GM12878 (cell line): ENCODE measurements at regions not wholly inside any gene's neighbourhood (a gene's known extent, or its start where the extent isn't known, plus 50 kb on each side); places are given as distances from the start of the nearest gene placed in this dataset.

Experiments used
- ATAC-seq: fragments of 200-7000 bp; cut with Tn5 transposase; 3 replicates; pipeline ENCODE4 v1.9.1; 2020; ENCODE audit warnings: mild to moderate bottlenecking, moderate library complexity
- BruUV-seq: library from RNA; stranded (reverse); fragments of 400-500 nt; replicated peaks from 2 replicates; lab custom pipeline; 2021; lab: Mats Ljungman, UMichigan
- CTCF ChIA-PET: fragments of 300-600 bp; sonication (Branson Sonifier 250); formaldehyde crosslinking; extraction: SDS; loops from one replicate; lab custom pipeline; 2021; ENCODE audit warnings: inconsistent platforms; lab: Yijun Ruan, JAX
- POLR2A ChIA-PET: fragments of 350-600 bp; formaldehyde crosslinking; extraction: SDS; loops from one replicate; lab custom pipeline; 2021; ENCODE audit warnings: inconsistent platforms; lab: Charles Lee
- RAD21 ChIA-PET: fragments of 300-600 bp; sonication (Branson Sonifier 250); formaldehyde crosslinking; loops from one replicate; lab custom pipeline; 2023; ENCODE audit warnings: antibody characterized with exemption; ENCODE audit not compliant: unreplicated experiment; lab: Charles Lee
- SMC1A ChIA-PET: fragments of 300-600 bp; sonication (Branson Sonifier 250); formaldehyde crosslinking; loops from one replicate; lab custom pipeline; 2023; ENCODE audit not compliant: unreplicated experiment, uncharacterized antibody; lab: Charles Lee
- DNase-seq: peaks from one replicate; pipeline ENCODE4 v3.0.0-alpha.2; 2011; ENCODE audit warnings: low read depth, low spot score
- FAIRE-seq: peaks from 3 replicates; lab custom pipeline; 2011; peaks lifted over from hg19 to GRCh38; lab: Jason Lieb, UNC
- H2AFZ ChIP-seq: 2 replicates; pipeline ENCODE4 v1.6.0; 2011; ENCODE audit warnings: low read depth, low read length, control low read depth; ENCODE audit not compliant: control insufficient read depth
- H3K27ac ChIP-seq: 2 replicates; pipeline ENCODE4 v1.5.1; 2011; ENCODE audit warnings: control low read depth; ENCODE audit not compliant: control insufficient read depth, insufficient read depth
- H3K27me3 ChIP-seq, 2 experiments: replicated peaks in 1 of 2; 2 replicates each; pipeline versions ENCODE4 v1.6.0 to v1.6.1; 2011; ENCODE audit warnings: low read length in 1 of 2; ENCODE audit not compliant: control insufficient read depth in 2 of 2, insufficient read depth in 2 of 2
- H3K36me3 ChIP-seq, 2 experiments: 2 replicates each; pipeline ENCODE4 v1.5.1; 2011; ENCODE audit warnings: low read length in 1 of 2; ENCODE audit not compliant: control insufficient read depth in 2 of 2, insufficient read depth in 2 of 2
- H3K4me1 ChIP-seq: 2 replicates; pipeline ENCODE4 v1.6.1; 2011; ENCODE audit warnings: mild to moderate bottlenecking, low read length, moderate library complexity, mixed read lengths; ENCODE audit not compliant: control insufficient read depth, insufficient read depth
- H3K4me2 ChIP-seq: 2 replicates; pipeline ENCODE4 v1.6.0; 2011; ENCODE audit warnings: control low read depth; ENCODE audit not compliant: control insufficient read depth, insufficient read depth
- H3K4me3 ChIP-seq: fragments of 200-600 bp; sonication (generic); 2 replicates; pipeline ENCODE4 v1.5.1; 2016
- H3K79me2 ChIP-seq: 2 replicates; pipeline ENCODE4 v1.6.0; 2011; ENCODE audit warnings: low read length; ENCODE audit not compliant: control insufficient read depth, insufficient read depth
- H3K9ac ChIP-seq: 2 replicates; pipeline ENCODE4 v1.8.0; 2011; ENCODE audit warnings: low read length, control low read depth, mixed read lengths; ENCODE audit not compliant: control insufficient read depth, insufficient read depth
- H3K9me3 ChIP-seq: replicated peaks from 3 replicates; pipeline ENCODE4 v1.5.1; 2011; ENCODE audit warnings: mild to moderate bottlenecking, low read length; ENCODE audit not compliant: control insufficient read depth, insufficient read depth
- H4K20me1 ChIP-seq: 2 replicates; pipeline ENCODE4 v1.6.0; 2011; ENCODE audit not compliant: control insufficient read depth, insufficient read depth
- ATF7 ChIP-seq: fragments of 450-650 bp; IDR thresholded peaks from 2 replicates; pipeline ENCODE4 v1.6.1; 2016; ENCODE audit warnings: low read depth, mild to moderate bottlenecking
- BACH1 ChIP-seq: fragments of 450-650 bp; IDR thresholded peaks from 2 replicates; pipeline ENCODE4 v1.6.1; 2017; ENCODE audit warnings: mild to moderate bottlenecking, borderline replicate concordance
- EED ChIP-seq: sonication (generic); IDR thresholded peaks from 2 replicates; pipeline ENCODE4 v1.6.1; 2016; ENCODE audit warnings: antibody characterized with exemption, low read depth
- EZH2 ChIP-seq: IDR thresholded peaks from 2 replicates; pipeline ENCODE4 v1.6.1; 2012; ENCODE audit warnings: low read depth, mild to moderate bottlenecking, control low read depth, inconsistent platforms, low read length, borderline replicate concordance; ENCODE audit not compliant: control insufficient read depth
- KLF5 ChIP-seq: fragments of 450-650 bp; IDR thresholded peaks from 2 replicates; pipeline ENCODE4 v1.6.1; 2014; ENCODE audit warnings: mild to moderate bottlenecking; ENCODE audit not compliant: partially characterized antibody
- MTA3 ChIP-seq: IDR thresholded peaks from 2 replicates; pipeline ENCODE4 v1.6.1; 2012; ENCODE audit warnings: low read length, inconsistent platforms, borderline replicate concordance
- MXI1 ChIP-seq: fragments of 150-350 bp; IDR thresholded peaks from 2 replicates; pipeline ENCODE4 v1.6.1; 2011; ENCODE audit warnings: low read depth, mild to moderate bottlenecking, inconsistent platforms, low read length, improper control_type of control experiment
- RAD21 ChIP-seq: IDR thresholded peaks from 2 replicates; pipeline ENCODE4 v1.6.1; 2011; ENCODE audit warnings: mild to moderate bottlenecking, low read depth, low read length, moderate library complexity; ENCODE audit not compliant: insufficient read depth
- SMC3 ChIP-seq: IDR thresholded peaks from 2 replicates; pipeline ENCODE4 v1.6.1; 2011; ENCODE audit warnings: low read length, improper control_type of control experiment, borderline replicate concordance
- TAF1 ChIP-seq: IDR thresholded peaks from 2 replicates; pipeline ENCODE4 v1.6.1; 2011; ENCODE audit warnings: mild to moderate bottlenecking, low read depth, low read length, borderline replicate concordance
- TARDBP ChIP-seq: IDR thresholded peaks from 2 replicates; pipeline ENCODE4 v1.6.1; 2016; ENCODE audit warnings: borderline replicate concordance
- WGBS: methylation state at CpG from one replicate; pipeline ENCODE4 v1.1.6; 2016; ENCODE audit warnings: low lambda C conversion rate; ENCODE audit not compliant: insufficient replicate concordance, insufficient coverage; ENCODE audit errors: missing lambda C conversion rate; 5-methylcytosine and 5-hydroxymethylcytosine counted together
- in situ Hi-C: fragments of 300-500 bp; cut with MboI; formaldehyde crosslinking; loops from 9 replicates; pipeline ENCODE4 v1.14.3; 2018; ENCODE audit warnings: mixed read lengths
- intact Hi-C: fragments of 100-400 bp; cut with micrococcal nuclease; formaldehyde crosslinking; loops from one replicate; pipeline ENCODE4 v1.14.2; 2022; ENCODE audit not compliant: unreplicated experiment
- TF ChIP-seq, protein P1 (sequence below): IDR thresholded peaks from 2 replicates; pipeline ENCODE4 v1.6.1; 2011; ENCODE audit warnings: borderline replicate concordance, low read depth, mild to moderate bottlenecking, moderate library complexity, low read length; ENCODE audit not compliant: insufficient read depth, poor library complexity, severe bottlenecking
- TF ChIP-seq, protein P2 (sequence below): IDR thresholded peaks from 2 replicates; pipeline ENCODE4 v1.6.1; 2011; ENCODE audit warnings: low read depth, mild to moderate bottlenecking, low read length, moderate library complexity, borderline replicate concordance; ENCODE audit errors: extremely low read depth
- TF ChIP-seq, protein P3 (sequence below): fragments of 450-650 bp; formaldehyde crosslinking; IDR thresholded peaks from 2 replicates; pipeline ENCODE4 v1.5.0; 2022; ENCODE audit warnings: mild to moderate bottlenecking, missing genetic modification characterization

DNA sequence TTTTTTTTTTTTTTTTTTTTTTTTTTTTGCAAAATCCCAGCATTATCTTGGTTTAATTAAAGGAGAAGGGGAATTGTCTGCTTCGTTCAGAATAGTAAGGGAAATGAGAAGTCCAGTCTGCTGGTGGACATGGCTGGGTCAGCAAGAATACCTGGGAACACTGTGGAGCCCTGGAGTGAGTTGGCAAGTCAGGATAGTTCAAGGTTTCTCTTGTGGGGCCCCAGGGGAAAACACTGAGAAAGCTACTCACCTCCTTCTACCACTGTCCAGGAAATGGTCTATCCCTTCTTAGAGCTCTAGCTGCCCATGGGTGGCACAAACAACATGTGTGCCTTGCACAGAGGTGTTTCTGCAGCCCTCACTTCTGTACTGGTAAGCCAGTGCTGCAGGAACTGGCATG is 169.1 kb upstream of the SIX2 start:
- POLR2A ChIA-PET, result interaction anchor here (0.5 kb wide), 1 partner anchor 274 kb away, joined by 3 read pairs; no protein-coding TSS in a partner anchor
- H3K9ac ChIP-seq, result no peak overlapping the region
- WGBS, result 0% methylated on average over 1 of the region's 1 CpG
- no peak overlapping the region for H2AFZ ChIP-seq
- H3K79me2 ChIP-seq, result no peaks in the 10 kb centered on the region
- RAD21 ChIA-PET, result no interaction called here
- no peak overlapping the region for H3K4me2 ChIP-seq
- FAIRE-seq (no peak), DNase-seq (no peak), ATAC-seq (no peak)
- H3K27me3 ChIP-seq, result no peaks in the 10 kb centered on the region; a peak in 1 of 4 replicates
- H3K9me3 ChIP-seq, result no peaks in the 10 kb centered on the region
- SMC1A ChIA-PET, result no interaction called here
- no peak overlapping the region for H3K27ac ChIP-seq
- no peaks in the 10 kb centered on the region for H3K36me3 ChIP-seq
- no peaks in the 10 kb centered on the region for H4K20me1 ChIP-seq
- in situ Hi-C loops, result no loop called here
- no peak overlapping the region for H3K4me3 ChIP-seq
- TF ChIP-seq, protein P1, sequence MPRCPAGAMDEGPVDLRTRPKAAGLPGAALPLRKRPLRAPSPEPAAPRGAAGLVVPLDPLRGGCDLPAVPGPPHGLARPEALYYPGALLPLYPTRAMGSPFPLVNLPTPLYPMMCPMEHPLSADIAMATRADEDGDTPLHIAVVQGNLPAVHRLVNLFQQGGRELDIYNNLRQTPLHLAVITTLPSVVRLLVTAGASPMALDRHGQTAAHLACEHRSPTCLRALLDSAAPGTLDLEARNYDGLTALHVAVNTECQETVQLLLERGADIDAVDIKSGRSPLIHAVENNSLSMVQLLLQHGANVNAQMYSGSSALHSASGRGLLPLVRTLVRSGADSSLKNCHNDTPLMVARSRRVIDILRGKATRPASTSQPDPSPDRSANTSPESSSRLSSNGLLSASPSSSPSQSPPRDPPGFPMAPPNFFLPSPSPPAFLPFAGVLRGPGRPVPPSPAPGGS, result no peak
- no peak for TF ChIP-seq TARDBP
- no peak for TF ChIP-seq BACH1
- no peak for TF ChIP-seq EZH2
- no peak for TF ChIP-seq TAF1
- TF ChIP-seq ATF7, result no peak
- intact Hi-C loops, result no loop called here
- no peaks in the 10 kb centered on the region for H3K4me1 ChIP-seq
- BruUV-seq, result no TSS peak
- CTCF ChIA-PET, result no interaction called here

DNA sequence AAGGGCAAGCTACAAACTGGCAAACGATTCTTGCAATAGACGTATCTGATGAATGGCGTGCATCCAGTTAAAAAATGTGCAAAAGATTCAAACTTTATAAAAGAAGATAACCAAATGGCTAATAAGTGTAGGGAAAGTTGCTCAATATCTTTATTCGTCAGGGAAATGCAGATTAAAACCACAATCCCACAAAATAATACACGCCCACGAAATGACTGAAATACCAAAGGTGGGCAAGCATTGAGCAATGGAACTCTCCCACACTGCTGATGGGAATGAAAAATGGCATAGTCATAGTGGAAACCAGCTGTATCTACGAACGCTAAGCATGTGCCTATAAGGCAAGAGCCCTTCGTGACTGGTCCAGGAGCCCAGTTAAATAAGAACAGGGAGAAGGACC is 168.6 kb upstream of the SIX2 start:
- Histone ChIP-seq H3K9ac (no peak overlapping the region), H3K9me3 (no peaks in the 10 kb centered on the region), H3K4me1 (no peaks in the 10 kb centered on the region), H3K36me3 (no peaks in the 10 kb centered on the region), H3K27ac (no peak overlapping the region), H3K27me3 (no peaks in the 10 kb centered on the region; a peak in 1 of 4 replicates), H3K4me3 (no peak overlapping the region), H3K4me2 (no peak overlapping the region), H3K79me2 (no peaks in the 10 kb centered on the region), H4K20me1 (no peaks in the 10 kb centered on the region), H2AFZ (no peak overlapping the region)
- ATAC-seq (no peak), FAIRE-seq (no peak), DNase-seq (no peak)
- in situ Hi-C loops (no loop called here), intact Hi-C loops (no loop called here)
- WGBS, result 8% methylated on average over 9 of the region's 9 CpGs
- ChIA-PET CTCF (no interaction called here), SMC1A (no interaction called here), RAD21 (no interaction called here), POLR2A (no interaction called here)
- no TSS peak for BruUV-seq
- no peak for TF ChIP-seq EED
- no peak for TF ChIP-seq RAD21
- TF ChIP-seq, protein P2, sequence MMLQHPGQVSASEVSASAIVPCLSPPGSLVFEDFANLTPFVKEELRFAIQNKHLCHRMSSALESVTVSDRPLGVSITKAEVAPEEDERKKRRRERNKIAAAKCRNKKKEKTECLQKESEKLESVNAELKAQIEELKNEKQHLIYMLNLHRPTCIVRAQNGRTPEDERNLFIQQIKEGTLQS, result no peak
- TF ChIP-seq MTA3, result no peak
- no peak for TF ChIP-seq MXI1
- TF ChIP-seq SMC3, result no peak
- TF ChIP-seq, protein P3, sequence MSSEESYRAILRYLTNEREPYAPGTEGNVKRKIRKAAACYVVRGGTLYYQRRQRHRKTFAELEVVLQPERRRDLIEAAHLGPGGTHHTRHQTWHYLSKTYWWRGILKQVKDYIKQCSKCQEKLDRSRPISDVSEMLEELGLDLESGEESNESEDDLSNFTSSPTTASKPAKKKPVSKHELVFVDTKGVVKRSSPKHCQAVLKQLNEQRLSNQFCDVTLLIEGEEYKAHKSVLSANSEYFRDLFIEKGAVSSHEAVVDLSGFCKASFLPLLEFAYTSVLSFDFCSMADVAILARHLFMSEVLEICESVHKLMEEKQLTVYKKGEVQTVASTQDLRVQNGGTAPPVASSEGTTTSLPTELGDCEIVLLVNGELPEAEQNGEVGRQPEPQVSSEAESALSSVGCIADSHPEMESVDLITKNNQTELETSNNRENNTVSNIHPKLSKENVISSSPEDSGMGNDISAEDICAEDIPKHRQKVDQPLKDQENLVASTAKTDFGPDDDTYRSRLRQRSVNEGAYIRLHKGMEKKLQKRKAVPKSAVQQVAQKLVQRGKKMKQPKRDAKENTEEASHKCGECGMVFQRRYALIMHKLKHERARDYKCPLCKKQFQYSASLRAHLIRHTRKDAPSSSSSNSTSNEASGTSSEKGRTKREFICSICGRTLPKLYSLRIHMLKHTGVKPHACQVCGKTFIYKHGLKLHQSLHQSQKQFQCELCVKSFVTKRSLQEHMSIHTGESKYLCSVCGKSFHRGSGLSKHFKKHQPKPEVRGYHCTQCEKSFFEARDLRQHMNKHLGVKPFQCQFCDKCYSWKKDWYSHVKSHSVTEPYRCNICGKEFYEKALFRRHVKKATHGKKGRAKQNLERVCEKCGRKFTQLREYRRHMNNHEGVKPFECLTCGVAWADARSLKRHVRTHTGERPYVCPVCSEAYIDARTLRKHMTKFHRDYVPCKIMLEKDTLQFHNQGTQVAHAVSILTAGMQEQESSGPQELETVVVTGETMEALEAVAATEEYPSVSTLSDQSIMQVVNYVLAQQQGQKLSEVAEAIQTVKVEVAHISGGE (CRISPR knock-in tag), result no peak
- no peak for TF ChIP-seq KLF5
